Adrenal gland (tissue), 9 donors: ENCODE measurements at regions not wholly inside any gene's neighbourhood (a gene's known extent, or its start where the extent isn't known, plus 50 kb on each side); places are given as distances from the start of the nearest gene placed in this dataset.

Source experiments
- DNase-seq, 7 donors: peaks; one replicate each; pipeline ENCODE4 v3.0.0-alpha.2; 2019 to 2020
- H3K27ac ChIP-seq, 5 donors: fragments of 200-600 bp; sonication (generic) in 4 of 5; 1 replicate in 3 of 5; 2 replicates in 2 of 5; pipeline versions ENCODE4 v1.5.1 to v1.8.0; 2016 to 2020; ENCODE audit warnings: mild to moderate bottlenecking in 1 of 5
- H3K27me3 ChIP-seq: fragments of 200-600 bp; 2 replicates; pipeline ENCODE4 v1.8.0; 2021
- H3K36me3 ChIP-seq, 2 donors: fragments of 200-600 bp; replicated peaks in 1 of 2; 1 replicate in 1 of 2; 2 replicates in 1 of 2; pipeline versions ENCODE4 v1.5.1 to v1.8.0; 2018 to 2022
- H3K4me1 ChIP-seq, 2 donors: fragments of 200-600 bp; replicated peaks in 1 of 2; 1 replicate in 1 of 2; 2 replicates in 1 of 2; pipeline versions ENCODE4 v1.5.1 to v1.8.0; 2018 to 2021
- H3K4me3 ChIP-seq, 4 donors: fragments of 200-600 bp; sonication (generic) in 3 of 4; one replicate each; pipeline ENCODE4 v1.5.1; 2016 to 2018
- H3K9me3 ChIP-seq, 3 donors: fragments of 200-600 bp; sonication (generic) in 1 of 3; replicated peaks in 1 of 3; 1 replicate in 2 of 3; 2 replicates in 1 of 3; pipeline versions ENCODE4 v1.5.1 to v1.8.0; 2016 to 2021
- CTCF ChIP-seq, 6 experiments: fragments of 450-650 bp in 4 of 6; fragments of 200-600 bp in 2 of 6; sonication (generic) in 1 of 6; IDR thresholded peaks; 1 replicate in 5 of 6; 2 replicates in 1 of 6; pipeline versions ENCODE4 v1.5.1 to v1.8.0; 2016 to 2021; ENCODE audit warnings: antibody characterized with exemption in 6 of 6, mild to moderate bottlenecking in 2 of 6, moderate library complexity in 1 of 6
- POLR2A ChIP-seq, 2 donors: fragments of 450-650 bp; IDR thresholded peaks; one replicate each; pipeline ENCODE4 v1.6.1; 2017; ENCODE audit warnings: antibody characterized with exemption in 2 of 2, mild to moderate bottlenecking in 2 of 2, moderate library complexity in 1 of 2
- WGBS, 4 donors: extraction: QIAGEN DNeasy Blood & Tissue Kit in 2 of 4; methylation state at CpG; one replicate each; pipeline versions ENCODE4 v1.1.5 to v1.1.7; 2013 to 2017; 5-methylcytosine and 5-hydroxymethylcytosine counted together
- intact Hi-C, 2 donors: fragments of 100-400 bp; cut with DNase I; formaldehyde crosslinking; loops; one replicate each; pipeline versions ENCODE4 v1.14.1 to v1.15.0; 2022 to 2023
- donor health status: healthy with polysubstance abuse.
- donor health status: Bipolar disorder and iron deficiency.
- donor health status: DM: yes; HTN: yes; CAD: no.
- donor health status: DM: no; HTN: no; CAD: no.
- donor health status: DM: no; HTN: no; CAD: no.

- 57 to 59% (median 58%) methylated on average over 8 of the region's 8 CpGs for WGBS, 4 donors
- H3K27me3 ChIP-seq, result no peaks in the 10 kb centered on the region
- TF ChIP-seq CTCF (IDR thresholded peaks at IDR 0.05) (no peak), POLR2A (IDR thresholded peaks at IDR 0.05) (no peak)
These were observed 267.2 kb downstream of the ENGASE start for GRCh38 chr17:79341816-79342215.

GRCh38 chr17:79341222-79341780 lies 266.7 kb downstream of the ENGASE start:
- Histone ChIP-seq H3K4me3 (no peak overlapping the region), H3K4me1 (no peaks in the 10 kb centered on the region), H3K36me3 (no peaks in the 10 kb centered on the region), H3K9me3 (no peaks in the 10 kb centered on the region), H3K27ac (no peak overlapping the region), H3K27me3 (no peaks in the 10 kb centered on the region)
- DNase-seq, result no peak
- TF ChIP-seq POLR2A (IDR thresholded peaks at IDR 0.05) (no peak), CTCF (IDR thresholded peaks at IDR 0.05) (no peak)
- intact Hi-C loops, result no loop called here
- WGBS, 4 donors, result 62 to 72% (median 65%) methylated on average over 8 of the region's 8 CpGs

More at GRCh38 chr17:79341816-79342215, 267.2 kb downstream of the ENGASE start:
- no peak overlapping the region for H3K4me3 ChIP-seq
- no peaks in the 10 kb centered on the region for H3K9me3 ChIP-seq
- intact Hi-C loops, result no loop called here
- H3K36me3 ChIP-seq, result no peaks in the 10 kb centered on the region
- H3K27ac ChIP-seq, result no peak overlapping the region
- no peak for DNase-seq
- no peaks in the 10 kb centered on the region for H3K4me1 ChIP-seq

- no peak for DNase-seq
- 59 to 63% (median 60%) methylated on average over 12 of the region's 12 CpGs for WGBS, 4 donors
- H3K27ac ChIP-seq, result no peak overlapping the region
- no peaks in the 10 kb centered on the region for H3K27me3 ChIP-seq
- TF ChIP-seq CTCF (IDR thresholded peaks at IDR 0.05) (no peak), POLR2A (IDR thresholded peaks at IDR 0.05) (no peak)
- no peaks in the 10 kb centered on the region for H3K36me3 ChIP-seq
- no peaks in the 10 kb centered on the region for H3K9me3 ChIP-seq
- intact Hi-C loops, result no loop called here
- H3K4me3 ChIP-seq, result no peak overlapping the region
- H3K4me1 ChIP-seq, result no peaks in the 10 kb centered on the region
These were observed 266.0 kb downstream of the ENGASE start for GRCh38 chr17:79340333-79341221.

GRCh38 chr17:79339321-79339720 lies 264.7 kb downstream of the ENGASE start:
- intact Hi-C loops, result no loop called here
- TF ChIP-seq POLR2A (IDR thresholded peaks at IDR 0.05), result no peak
- no peak for TF ChIP-seq CTCF (IDR thresholded peaks at IDR 0.05)
- 45 to 78% (median 64%) methylated on average over 5 to 7 of the region's 7 CpGs for WGBS, 4 donors
- no peak for DNase-seq
- Histone ChIP-seq H3K27me3 (no peaks in the 10 kb centered on the region), H3K4me1 (no peaks in the 10 kb centered on the region), H3K9me3 (no peaks in the 10 kb centered on the region), H3K27ac (no peak overlapping the region), H3K4me3 (no peak overlapping the region), H3K36me3 (no peaks in the 10 kb centered on the region)
